ENCODE measurements at regions not wholly inside any gene's neighbourhood (a gene's known extent, or its start where the extent isn't known, plus 50 kb on each side); places are given as distances from the start of the nearest gene placed in this dataset.

GRCh38 chr1:98384461-98385141, 276.9 kb upstream of the SNX7 start:
- TF ChIP-seq CTCF (conservative IDR thresholded peaks at IDR 0.05; ENCODE audit: low read depth, low read length) (no peak), EZH2 (IDR thresholded peaks at IDR 0.05; ENCODE audit: borderline replicate concordance, low read depth, low read length, poor library complexity, severe bottlenecking) (no peak)

All from A673 (cell line).